KMS-11 (cell line): ENCODE measurements at regions not wholly inside any gene's neighbourhood (a gene's known extent, or its start where the extent isn't known, plus 50 kb on each side); places are given as distances from the start of the nearest gene placed in this dataset.

Source experiments
- H2AFZ ChIP-seq: fragments of 200-600 bp; sonication (generic); 2 replicates; pipeline ENCODE4 v1.6.1; 2016; ENCODE audit warnings: antibody characterized with exemption, mixed run types, low read depth
- H3K27ac ChIP-seq: fragments of 200-600 bp; sonication (generic); 2 replicates; pipeline ENCODE4 v1.6.1; 2016; ENCODE audit warnings: mild to moderate bottlenecking, mixed run types
- H3K27me3 ChIP-seq: fragments of 200-600 bp; sonication (generic); 2 replicates; pipeline ENCODE4 v1.6.1; 2017; ENCODE audit warnings: mild to moderate bottlenecking, low read depth, mixed run types, moderate library complexity; ENCODE audit not compliant: insufficient read depth
- H3K36me3 ChIP-seq: fragments of 200-600 bp; sonication (generic); 2 replicates; pipeline ENCODE4 v1.6.1; 2017; ENCODE audit warnings: mild to moderate bottlenecking, mixed run types; ENCODE audit not compliant: insufficient read depth
- H3K4me1 ChIP-seq: fragments of 200-600 bp; sonication (generic); 2 replicates; pipeline ENCODE4 v1.6.1; 2016; ENCODE audit warnings: mild to moderate bottlenecking, low read depth, mixed run types; ENCODE audit not compliant: poor library complexity, severe bottlenecking
- H3K4me2 ChIP-seq: fragments of 200-600 bp; sonication (generic); 2 replicates; pipeline ENCODE4 v1.7.0; 2016; ENCODE audit warnings: mild to moderate bottlenecking, mixed run types
- H3K4me3 ChIP-seq: fragments of 200-600 bp; sonication (generic); IDR thresholded peaks from 2 replicates; pipeline ENCODE4 v1.6.1; 2017; ENCODE audit warnings: low read depth, low read length, mixed read lengths; ENCODE audit not compliant: insufficient read depth
- H3K79me2 ChIP-seq: fragments of 200-600 bp; sonication (generic); 2 replicates; pipeline ENCODE4 v1.6.1; 2016; ENCODE audit warnings: low read depth, mixed run types; ENCODE audit not compliant: insufficient read depth
- H3K9ac ChIP-seq: fragments of 200-600 bp; sonication (generic); 2 replicates; pipeline ENCODE4 v1.6.1; 2016; ENCODE audit warnings: mild to moderate bottlenecking, mixed run types
- H4K20me1 ChIP-seq: fragments of 200-600 bp; sonication (generic); 2 replicates; pipeline ENCODE4 v1.6.1; 2016; ENCODE audit warnings: mild to moderate bottlenecking, mixed run types; ENCODE audit not compliant: insufficient read depth
- CTCF ChIP-seq: fragments of 200-600 bp; sonication (generic); conservative IDR thresholded peaks from 2 replicates; pipeline ENCODE4 v1.6.1; 2017; ENCODE audit warnings: low read depth, mild to moderate bottlenecking, antibody characterized with exemption, low read length, moderate library complexity, mixed read lengths

DNA sequence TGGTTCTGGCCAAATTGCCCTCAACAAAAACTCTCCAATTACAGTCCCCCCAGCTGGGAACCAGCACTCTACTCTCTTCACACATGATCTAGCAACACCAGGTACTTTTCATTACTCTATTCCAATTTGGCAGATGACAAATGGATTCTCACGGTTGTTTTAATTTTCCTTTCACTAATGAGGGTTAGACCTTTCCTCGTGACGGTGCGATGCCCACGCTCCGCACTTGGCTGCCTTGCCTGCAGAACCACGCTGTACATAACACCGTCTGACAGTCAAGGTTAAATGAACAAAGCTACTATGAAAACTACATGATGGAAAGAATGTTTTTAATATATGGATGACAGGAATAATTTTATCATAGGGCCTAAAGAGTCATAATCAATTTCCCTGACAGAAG lies 141.5 kb downstream of the FBXO15 start:
- no peaks in the 10 kb centered on the region for H3K4me1 ChIP-seq
- H3K4me3 ChIP-seq, result no peak overlapping the region
- H2AFZ ChIP-seq, result no peak overlapping the region
- TF ChIP-seq CTCF, result no peak
- H3K27me3 ChIP-seq, result no peaks in the 10 kb centered on the region
- no peaks in the 10 kb centered on the region for H3K36me3 ChIP-seq
- no peaks in the 10 kb centered on the region for H3K79me2 ChIP-seq
- no peak overlapping the region for H3K4me2 ChIP-seq
- no peak overlapping the region for H3K27ac ChIP-seq
- H4K20me1 ChIP-seq, result no peaks in the 10 kb centered on the region
- H3K9ac ChIP-seq, result no peak overlapping the region

- H3K27ac ChIP-seq, result no peak overlapping the region
- no peak for TF ChIP-seq CTCF
Measured at GRCh38 chr18:74005320-74006109, 142.1 kb downstream of the FBXO15 start.

GRCh38 chr18:73992242-73993022 lies 155.2 kb downstream of the FBXO15 start:
- Histone ChIP-seq H3K4me3 (no peak overlapping the region), H2AFZ (no peak overlapping the region), H4K20me1 (no peaks in the 10 kb centered on the region), H3K27ac (no peak overlapping the region), H3K4me1 (no peaks in the 10 kb centered on the region), H3K27me3 (no peaks in the 10 kb centered on the region), H3K36me3 (no peaks in the 10 kb centered on the region), H3K9ac (no peak overlapping the region), H3K79me2 (no peaks in the 10 kb centered on the region), H3K4me2 (no peak overlapping the region)
- TF ChIP-seq CTCF, result no peak

More at GRCh38 chr18:74005320-74006109, 142.1 kb downstream of the FBXO15 start:
- Histone ChIP-seq H3K4me3 (no peak overlapping the region), H2AFZ (no peak overlapping the region), H3K27me3 (no peaks in the 10 kb centered on the region), H4K20me1 (no peaks in the 10 kb centered on the region), H3K36me3 (no peaks in the 10 kb centered on the region), H3K4me1 (no peaks in the 10 kb centered on the region), H3K9ac (no peak overlapping the region), H3K4me2 (no peak overlapping the region), H3K79me2 (no peaks in the 10 kb centered on the region)

DNA sequence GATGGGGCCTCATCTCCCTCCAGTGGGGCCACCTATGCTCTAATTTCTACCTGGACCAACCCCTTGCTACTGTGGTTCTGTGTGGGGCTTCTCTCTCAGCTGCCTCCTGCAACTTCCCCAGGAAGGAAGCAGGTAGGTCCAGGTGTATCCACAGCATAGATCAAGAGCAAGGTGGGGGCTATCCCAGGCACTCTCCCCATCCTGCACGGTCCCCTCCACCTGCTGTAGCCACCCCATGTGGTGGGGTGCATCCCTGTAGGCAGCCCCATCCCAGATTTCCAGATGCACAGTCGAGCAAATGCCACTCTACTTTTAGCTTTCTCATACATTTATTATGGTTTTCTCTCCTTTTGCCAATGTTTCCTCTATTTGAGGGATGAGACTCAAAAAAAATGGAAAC lies 156.1 kb downstream of the FBXO15 start:
- no peak overlapping the region for H3K4me2 ChIP-seq
- H3K27ac ChIP-seq, result no peak overlapping the region
- no peaks in the 10 kb centered on the region for H3K4me1 ChIP-seq
- H2AFZ ChIP-seq, result no peak overlapping the region
- no peaks in the 10 kb centered on the region for H3K79me2 ChIP-seq
- no peaks in the 10 kb centered on the region for H4K20me1 ChIP-seq
- H3K4me3 ChIP-seq, result no peak overlapping the region
- no peak overlapping the region for H3K9ac ChIP-seq
- TF ChIP-seq CTCF, result no peak
- H3K27me3 ChIP-seq, result no peaks in the 10 kb centered on the region
- H3K36me3 ChIP-seq, result no peaks in the 10 kb centered on the region
